ENCODE measurements at regions not wholly inside any gene's neighbourhood (a gene's known extent, or its start where the extent isn't known, plus 50 kb on each side); places are given as distances from the start of the nearest gene placed in this dataset.

- TF ChIP-seq POLR2A (IDR thresholded peaks at IDR 0.05) (no peak), POLR2AphosphoS5 (IDR thresholded peaks at IDR 0.05) (no peak), EP300 (IDR thresholded peaks at IDR 0.05) (no peak)
- TF ChIP-seq, protein P1, sequence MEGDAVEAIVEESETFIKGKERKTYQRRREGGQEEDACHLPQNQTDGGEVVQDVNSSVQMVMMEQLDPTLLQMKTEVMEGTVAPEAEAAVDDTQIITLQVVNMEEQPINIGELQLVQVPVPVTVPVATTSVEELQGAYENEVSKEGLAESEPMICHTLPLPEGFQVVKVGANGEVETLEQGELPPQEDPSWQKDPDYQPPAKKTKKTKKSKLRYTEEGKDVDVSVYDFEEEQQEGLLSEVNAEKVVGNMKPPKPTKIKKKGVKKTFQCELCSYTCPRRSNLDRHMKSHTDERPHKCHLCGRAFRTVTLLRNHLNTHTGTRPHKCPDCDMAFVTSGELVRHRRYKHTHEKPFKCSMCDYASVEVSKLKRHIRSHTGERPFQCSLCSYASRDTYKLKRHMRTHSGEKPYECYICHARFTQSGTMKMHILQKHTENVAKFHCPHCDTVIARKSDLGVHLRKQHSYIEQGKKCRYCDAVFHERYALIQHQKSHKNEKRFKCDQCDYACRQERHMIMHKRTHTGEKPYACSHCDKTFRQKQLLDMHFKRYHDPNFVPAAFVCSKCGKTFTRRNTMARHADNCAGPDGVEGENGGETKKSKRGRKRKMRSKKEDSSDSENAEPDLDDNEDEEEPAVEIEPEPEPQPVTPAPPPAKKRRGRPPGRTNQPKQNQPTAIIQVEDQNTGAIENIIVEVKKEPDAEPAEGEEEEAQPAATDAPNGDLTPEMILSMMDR (IDR thresholded peaks at IDR 0.05), result no peak
- Histone ChIP-seq H3K9me3 (no peaks in the 10 kb centered on the region), H3K4me3 (no peak overlapping the region), H3K27me3 (no peaks in the 10 kb centered on the region), H3K36me3 (no peaks in the 10 kb centered on the region), H3K27ac (no peak overlapping the region), H3K4me1 (peaks cover 0 to 5% (median 0%) of the 10 kb centered on the region in 4 donors)
- 71 to 87% methylated on average over 5 of the region's 5 CpGs for WGBS, 2 donors
- ATAC-seq (ENCODE audit: low FRiP score in 2 of 2) (peak; percentile 15 to 86), DNase-seq (no peak)
These were observed 395.9 kb downstream of the KCNRG start for GRCh38 chr13:50410921-50411746.

- DNase-seq (no peak), ATAC-seq (ENCODE audit: low FRiP score in 2 of 2) (no peak)
- Histone ChIP-seq H3K4me1 (peaks cover 0 to 5% (median 0%) of the 10 kb centered on the region in 4 donors), H3K4me3 (no peak overlapping the region), H3K36me3 (no peaks in the 10 kb centered on the region), H3K27ac (no peak overlapping the region), H3K9me3 (no peaks in the 10 kb centered on the region), H3K27me3 (no peaks in the 10 kb centered on the region)
- TF ChIP-seq POLR2AphosphoS5 (IDR thresholded peaks at IDR 0.05), result no peak
- TF ChIP-seq, protein P1 (IDR thresholded peaks at IDR 0.05), result no peak
- TF ChIP-seq EP300 (IDR thresholded peaks at IDR 0.05), result no peak
- no peak for TF ChIP-seq POLR2A (IDR thresholded peaks at IDR 0.05)
- WGBS, 2 donors, result 80 to 86% methylated on average over 4 of the region's 4 CpGs
These were observed 396.9 kb downstream of the KCNRG start for GRCh38 chr13:50412046-50412617.

- no peaks in the 10 kb centered on the region for H3K36me3 ChIP-seq
- TF ChIP-seq, protein P1 (IDR thresholded peaks at IDR 0.05), result no peak
- no peak for TF ChIP-seq POLR2AphosphoS5 (IDR thresholded peaks at IDR 0.05)
- no peak for TF ChIP-seq POLR2A (IDR thresholded peaks at IDR 0.05)
- TF ChIP-seq EP300 (IDR thresholded peaks at IDR 0.05), result no peak
- no peaks in the 10 kb centered on the region for H3K27me3 ChIP-seq
- H3K4me3 ChIP-seq, result no peak overlapping the region
- DNase-seq, result no peak
- no peak overlapping the region for H3K27ac ChIP-seq
- no peaks in the 10 kb centered on the region for H3K9me3 ChIP-seq
- H3K4me1 ChIP-seq, result peaks cover 0 to 10% (median 3%) of the 10 kb centered on the region in 4 donors
- 86 to 95% methylated on average over 1 of the region's 1 CpG for whole genome bisulfite sequencing, 2 donors
- no peak for ATAC-seq (ENCODE audit: low FRiP score in 2 of 2)
These were observed 399.4 kb downstream of the KCNRG start for GRCh38 chr13:50414640-50415039.

DNA sequence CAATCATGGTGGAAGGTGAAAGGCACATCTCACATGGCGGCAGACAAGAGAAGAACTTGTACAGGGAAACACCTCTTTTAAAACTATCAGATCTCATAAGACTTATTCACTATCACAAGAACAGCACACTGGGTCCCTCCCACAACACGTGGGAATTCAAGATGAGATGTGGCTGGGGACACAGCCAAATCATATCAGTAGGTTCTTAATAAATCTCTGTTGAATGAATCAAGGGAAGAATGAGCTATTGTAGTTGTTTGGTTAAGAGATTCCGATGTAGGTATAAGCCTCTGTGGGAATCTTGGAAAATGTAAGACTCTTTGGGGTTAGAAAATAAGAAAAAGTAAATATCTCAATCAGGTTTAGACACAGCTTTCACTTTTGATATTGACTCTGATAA, 400.2 kb downstream of the KCNRG start:
- Histone ChIP-seq H3K4me3 (no peak overlapping the region), H3K27ac (no peak overlapping the region), H3K36me3 (no peaks in the 10 kb centered on the region), H3K9me3 (no peaks in the 10 kb centered on the region), H3K27me3 (no peaks in the 10 kb centered on the region), H3K4me1 (peaks cover 4 to 10% (median 6%) of the 10 kb centered on the region in 4 donors)
- TF ChIP-seq, protein P1 (IDR thresholded peaks at IDR 0.05), result no peak
- no peak for TF ChIP-seq POLR2AphosphoS5 (IDR thresholded peaks at IDR 0.05)
- TF ChIP-seq EP300 (IDR thresholded peaks at IDR 0.05), result no peak
- no peak for TF ChIP-seq POLR2A (IDR thresholded peaks at IDR 0.05)
- DNase-seq, result no peak
- 57 to 65% methylated on average over 3 of the region's 3 CpGs for WGBS, 2 donors
- ATAC-seq (ENCODE audit: low FRiP score in 2 of 2), result no peak
